ENCODE measurements at regions not wholly inside any gene's neighbourhood (a gene's known extent, or its start where the extent isn't known, plus 50 kb on each side); places are given as distances from the start of the nearest gene placed in this dataset.

DNA sequence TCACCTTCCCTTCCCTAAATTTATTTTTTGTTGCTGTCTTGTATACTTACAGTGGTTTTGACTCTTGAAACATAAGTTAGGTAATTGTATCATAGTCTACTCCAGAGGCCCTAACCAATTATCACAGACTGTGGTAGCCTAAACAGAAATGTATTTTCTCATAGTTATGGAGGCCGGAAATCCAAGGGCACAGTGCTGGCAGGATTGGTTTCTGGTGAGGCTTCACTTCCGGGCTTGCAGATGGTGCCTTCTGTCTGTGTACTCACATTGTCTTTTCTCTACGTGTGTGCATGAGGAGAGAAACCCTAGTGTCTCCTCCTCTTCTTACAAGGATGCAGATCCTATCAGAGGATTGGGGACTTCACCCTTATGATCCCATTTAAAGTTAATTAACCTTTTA is 290.2 kb upstream of the KCNMB2 start:
- DNase-seq (ENCODE audit: low read depth), result no peak
- TF ChIP-seq, protein P1, sequence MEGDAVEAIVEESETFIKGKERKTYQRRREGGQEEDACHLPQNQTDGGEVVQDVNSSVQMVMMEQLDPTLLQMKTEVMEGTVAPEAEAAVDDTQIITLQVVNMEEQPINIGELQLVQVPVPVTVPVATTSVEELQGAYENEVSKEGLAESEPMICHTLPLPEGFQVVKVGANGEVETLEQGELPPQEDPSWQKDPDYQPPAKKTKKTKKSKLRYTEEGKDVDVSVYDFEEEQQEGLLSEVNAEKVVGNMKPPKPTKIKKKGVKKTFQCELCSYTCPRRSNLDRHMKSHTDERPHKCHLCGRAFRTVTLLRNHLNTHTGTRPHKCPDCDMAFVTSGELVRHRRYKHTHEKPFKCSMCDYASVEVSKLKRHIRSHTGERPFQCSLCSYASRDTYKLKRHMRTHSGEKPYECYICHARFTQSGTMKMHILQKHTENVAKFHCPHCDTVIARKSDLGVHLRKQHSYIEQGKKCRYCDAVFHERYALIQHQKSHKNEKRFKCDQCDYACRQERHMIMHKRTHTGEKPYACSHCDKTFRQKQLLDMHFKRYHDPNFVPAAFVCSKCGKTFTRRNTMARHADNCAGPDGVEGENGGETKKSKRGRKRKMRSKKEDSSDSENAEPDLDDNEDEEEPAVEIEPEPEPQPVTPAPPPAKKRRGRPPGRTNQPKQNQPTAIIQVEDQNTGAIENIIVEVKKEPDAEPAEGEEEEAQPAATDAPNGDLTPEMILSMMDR (IDR thresholded peaks at IDR 0.05; ENCODE audit: control insufficient read depth, insufficient read depth, low read depth, low read length, missing control alignments), result no peak
- no peak overlapping the region for H3K4me3 ChIP-seq (ENCODE audit: control insufficient read depth, low read depth, low read length)

DNA sequence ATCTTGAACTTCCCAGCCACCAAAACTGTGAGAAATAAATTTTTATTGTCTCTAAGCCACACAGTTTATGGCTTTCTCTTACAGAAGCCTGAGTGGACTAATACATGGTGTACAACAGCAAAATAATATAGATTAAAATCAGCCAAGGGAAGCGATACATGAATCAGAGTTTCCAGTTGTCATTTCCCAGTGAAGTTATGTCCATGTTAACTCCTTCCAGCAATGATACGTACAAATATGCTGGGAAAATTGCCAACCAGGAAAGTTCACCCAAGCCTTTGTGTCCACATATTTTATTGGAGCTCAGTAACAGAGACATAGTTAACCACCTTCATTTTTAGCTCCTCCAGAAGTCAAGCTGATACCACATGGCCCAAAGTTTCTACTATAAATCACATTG is 280.9 kb upstream of the KCNMB2 start:
- DNase-seq (ENCODE audit: low read depth), result no peak
- no peak overlapping the region for H3K4me3 ChIP-seq (ENCODE audit: control insufficient read depth, low read depth, low read length)
- TF ChIP-seq, protein P1 (IDR thresholded peaks at IDR 0.05; ENCODE audit: control insufficient read depth, insufficient read depth, low read depth, low read length, missing control alignments), result no peak

DNA sequence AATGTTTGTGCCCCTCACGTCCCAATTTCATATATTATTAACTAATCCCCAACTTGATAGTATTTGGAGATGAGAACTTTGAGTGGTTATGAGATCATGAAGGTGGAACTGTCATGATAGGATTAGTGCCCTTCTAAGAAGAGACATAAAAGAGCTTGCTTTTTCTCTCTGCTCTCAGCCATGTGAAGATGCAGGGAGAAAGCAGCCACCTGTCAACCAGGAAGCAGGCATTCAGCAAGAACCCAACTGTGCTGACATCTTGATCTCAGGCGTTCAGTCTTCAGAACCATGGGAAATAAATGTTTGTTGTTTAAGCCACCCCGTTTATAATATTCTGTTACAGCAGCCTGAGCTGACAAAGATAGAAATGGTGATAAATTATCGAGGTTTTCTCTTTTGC is 278.7 kb upstream of the KCNMB2 start:
- DNase-seq (ENCODE audit: low read depth), result no peak
- TF ChIP-seq, protein P1 (IDR thresholded peaks at IDR 0.05; ENCODE audit: control insufficient read depth, insufficient read depth, low read depth, low read length, missing control alignments), result no peak
- no peak overlapping the region for H3K4me3 ChIP-seq (ENCODE audit: control insufficient read depth, low read depth, low read length)

DNA sequence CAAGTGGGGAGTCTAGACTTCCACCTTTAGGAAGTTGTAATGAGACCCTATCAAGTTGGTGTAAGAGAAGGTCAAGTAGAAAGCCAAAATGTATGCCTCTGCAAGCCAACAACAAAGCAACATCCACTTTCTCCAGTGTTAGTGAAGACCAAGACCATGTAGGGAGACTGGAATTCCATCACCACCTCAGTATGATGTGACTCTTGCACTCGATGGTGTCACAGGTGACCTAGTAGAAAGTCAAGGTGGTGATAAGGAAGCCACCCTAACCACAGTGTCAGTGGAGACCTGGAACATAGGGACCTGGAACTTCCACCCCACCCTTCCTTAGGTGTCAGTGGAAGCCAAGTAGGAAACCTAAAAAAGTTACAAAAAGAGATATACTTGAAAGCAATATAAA is 278.1 kb upstream of the KCNMB2 start:
- TF ChIP-seq, protein P1 (IDR thresholded peaks at IDR 0.05; ENCODE audit: control insufficient read depth, insufficient read depth, low read depth, low read length, missing control alignments), result no peak
- DNase-seq (ENCODE audit: low read depth), result no peak
- H3K4me3 ChIP-seq (ENCODE audit: control insufficient read depth, low read depth, low read length), result no peak overlapping the region

DNA sequence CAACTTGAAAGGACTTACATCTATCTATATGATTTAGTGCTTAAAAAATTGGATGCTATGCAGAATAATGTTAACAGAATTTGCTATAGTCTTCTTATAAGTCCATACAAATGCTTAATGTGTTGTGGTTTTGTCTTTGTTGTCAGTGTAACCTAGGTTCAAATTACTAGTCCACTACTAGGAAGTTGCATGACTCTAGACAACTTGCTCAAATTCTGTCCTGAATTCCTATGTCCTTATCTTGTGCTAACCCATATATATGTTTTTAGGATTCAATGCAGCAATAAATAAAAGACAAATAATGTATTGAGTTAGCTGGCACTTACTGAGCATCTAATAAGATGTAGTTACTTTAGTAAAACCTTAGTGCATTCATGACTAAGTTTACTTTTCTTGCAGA is 276.5 kb upstream of the KCNMB2 start:
- no peak overlapping the region for H3K4me3 ChIP-seq (ENCODE audit: control insufficient read depth, low read depth, low read length)
- TF ChIP-seq, protein P1 (IDR thresholded peaks at IDR 0.05; ENCODE audit: control insufficient read depth, insufficient read depth, low read depth, low read length, missing control alignments), result no peak
- DNase-seq (ENCODE audit: low read depth), result no peak

DNA sequence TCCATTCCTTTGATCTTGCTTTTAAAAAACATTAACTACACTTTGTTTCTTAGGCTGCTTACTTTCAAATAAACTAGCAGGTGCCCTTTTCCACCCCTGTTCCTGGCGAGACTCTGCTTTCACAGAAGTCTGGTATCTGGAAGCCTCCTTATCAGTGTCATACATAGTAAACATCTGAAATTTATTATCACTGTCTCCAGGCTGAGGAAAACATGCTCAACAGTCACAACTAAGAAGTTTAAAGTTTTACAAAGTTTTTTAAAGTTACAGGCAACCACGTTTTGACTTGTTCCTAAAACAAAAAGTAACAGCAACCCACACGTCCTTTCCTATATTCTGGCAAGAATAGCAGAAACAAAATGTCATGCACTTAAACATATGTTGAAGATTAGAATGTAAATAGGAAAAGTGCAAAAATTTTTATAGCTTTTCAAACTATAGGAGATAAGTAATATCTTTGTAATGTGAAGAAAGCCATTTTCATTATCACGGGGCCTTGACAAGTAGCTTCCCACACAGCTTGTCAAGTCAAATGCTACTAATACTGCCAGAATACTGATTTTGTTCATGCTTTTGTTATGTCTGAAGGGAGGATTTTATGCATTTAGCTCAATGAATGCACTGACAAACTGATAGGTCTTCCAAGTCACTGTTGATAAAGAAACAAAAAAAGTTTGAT is 275.2 kb upstream of the KCNMB2 start:
- no peak overlapping the region for H3K4me3 ChIP-seq (ENCODE audit: control insufficient read depth, low read depth, low read length)
- DNase-seq (ENCODE audit: low read depth), result no peak
- TF ChIP-seq, protein P1 (IDR thresholded peaks at IDR 0.05; ENCODE audit: control insufficient read depth, insufficient read depth, low read depth, low read length, missing control alignments), result no peak
